AG09319 (cell line): ENCODE measurements at regions not wholly inside any gene's neighbourhood (a gene's known extent, or its start where the extent isn't known, plus 50 kb on each side); places are given as distances from the start of the nearest gene placed in this dataset.

Source experiments
- DNase-seq: peaks from one replicate; pipeline ENCODE4 v3.0.0-alpha.2; 2010; ENCODE audit warnings: low read depth; ENCODE audit errors: extremely low read depth
- TF ChIP-seq, protein P1 (sequence below): IDR thresholded peaks from 2 replicates; pipeline ENCODE4 v1.5.1; 2011; ENCODE audit warnings: low read depth, mild to moderate bottlenecking, inconsistent platforms, low read length, moderate library complexity

DNA sequence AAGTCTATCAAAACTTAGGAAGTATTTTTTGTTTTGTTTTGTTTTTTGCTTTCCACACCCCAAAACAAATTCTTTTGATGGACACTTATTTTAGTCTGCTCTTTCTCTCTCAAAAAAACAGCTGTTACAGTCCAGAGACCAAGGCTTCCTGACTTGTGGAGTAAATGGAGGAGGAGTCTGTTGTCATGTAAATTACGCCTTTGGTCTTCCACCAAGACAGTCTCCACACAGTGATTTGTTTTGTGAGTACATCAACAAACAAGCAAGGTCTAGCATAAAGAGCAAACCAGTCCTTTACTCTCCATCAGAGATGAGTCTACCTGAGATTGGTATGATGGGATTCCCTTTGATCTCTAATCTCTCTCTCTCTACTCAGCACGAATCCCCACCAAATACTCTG is 588.0 kb upstream of the ARID1B start:
- no peak for DNase-seq
- TF ChIP-seq, protein P1, sequence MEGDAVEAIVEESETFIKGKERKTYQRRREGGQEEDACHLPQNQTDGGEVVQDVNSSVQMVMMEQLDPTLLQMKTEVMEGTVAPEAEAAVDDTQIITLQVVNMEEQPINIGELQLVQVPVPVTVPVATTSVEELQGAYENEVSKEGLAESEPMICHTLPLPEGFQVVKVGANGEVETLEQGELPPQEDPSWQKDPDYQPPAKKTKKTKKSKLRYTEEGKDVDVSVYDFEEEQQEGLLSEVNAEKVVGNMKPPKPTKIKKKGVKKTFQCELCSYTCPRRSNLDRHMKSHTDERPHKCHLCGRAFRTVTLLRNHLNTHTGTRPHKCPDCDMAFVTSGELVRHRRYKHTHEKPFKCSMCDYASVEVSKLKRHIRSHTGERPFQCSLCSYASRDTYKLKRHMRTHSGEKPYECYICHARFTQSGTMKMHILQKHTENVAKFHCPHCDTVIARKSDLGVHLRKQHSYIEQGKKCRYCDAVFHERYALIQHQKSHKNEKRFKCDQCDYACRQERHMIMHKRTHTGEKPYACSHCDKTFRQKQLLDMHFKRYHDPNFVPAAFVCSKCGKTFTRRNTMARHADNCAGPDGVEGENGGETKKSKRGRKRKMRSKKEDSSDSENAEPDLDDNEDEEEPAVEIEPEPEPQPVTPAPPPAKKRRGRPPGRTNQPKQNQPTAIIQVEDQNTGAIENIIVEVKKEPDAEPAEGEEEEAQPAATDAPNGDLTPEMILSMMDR: no peak

DNA sequence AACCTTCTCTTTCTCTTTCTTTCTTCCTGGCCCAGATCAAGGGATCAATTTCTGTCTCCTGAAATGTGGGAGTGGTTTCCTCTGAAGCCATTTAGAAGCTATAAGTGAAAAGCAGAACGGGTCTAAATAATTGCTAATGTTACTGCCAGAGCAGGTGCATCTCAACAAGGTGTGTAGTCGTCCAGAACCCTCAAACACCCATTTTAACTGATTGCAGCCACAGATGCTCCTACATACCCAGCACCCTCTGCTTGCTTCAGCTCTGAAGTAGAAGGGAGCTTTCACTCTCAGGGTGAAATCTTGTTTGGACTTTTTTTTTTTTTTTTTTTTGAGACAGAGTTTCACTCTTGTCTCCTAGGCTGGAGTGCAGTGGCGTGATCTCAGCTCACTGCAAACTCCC is 592.1 kb upstream of the ARID1B start:
- no peak for DNase-seq
- TF ChIP-seq, protein P1: no peak

DNA sequence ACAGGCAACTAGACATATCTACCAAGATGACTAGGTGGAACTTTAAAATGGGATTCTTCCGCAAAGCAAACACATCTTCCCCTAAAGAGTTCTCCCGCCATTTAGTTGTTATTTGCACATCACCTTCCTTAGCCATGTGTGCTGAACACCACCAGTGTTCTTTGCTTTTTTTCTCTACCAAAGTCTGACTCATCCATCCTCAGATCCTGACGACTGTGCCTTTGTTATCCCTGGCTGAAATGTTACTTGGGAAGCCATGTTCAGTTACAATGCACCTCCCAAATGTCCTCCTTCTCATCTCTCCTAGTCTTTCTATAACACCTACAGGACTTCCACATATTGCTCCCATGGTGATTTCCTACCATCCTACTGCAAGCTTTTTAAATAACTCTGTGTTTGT is 593.5 kb upstream of the ARID1B start:
- TF ChIP-seq, protein P1: no peak
- DNase-seq: no peak

DNA sequence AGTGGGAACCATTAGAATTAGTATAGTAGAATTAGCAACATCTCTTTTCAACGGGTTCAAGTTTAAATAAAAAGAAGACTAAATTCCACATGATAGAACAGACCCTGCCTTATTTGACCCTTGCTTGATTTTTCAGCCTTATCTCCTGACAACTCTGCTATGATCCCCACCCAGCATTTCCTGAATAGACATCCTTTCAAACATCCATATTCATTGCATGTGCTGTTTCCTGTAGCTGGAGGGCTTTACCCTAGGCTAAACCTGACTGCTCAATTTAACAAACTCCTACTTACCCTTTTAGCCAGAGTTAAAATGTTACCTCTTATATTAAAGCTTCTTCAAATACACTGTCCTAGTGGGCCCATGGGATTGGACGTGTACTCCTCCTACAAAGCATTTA is 594.8 kb upstream of the ARID1B start:
- TF ChIP-seq, protein P1: no peak
- no peak for DNase-seq

DNA sequence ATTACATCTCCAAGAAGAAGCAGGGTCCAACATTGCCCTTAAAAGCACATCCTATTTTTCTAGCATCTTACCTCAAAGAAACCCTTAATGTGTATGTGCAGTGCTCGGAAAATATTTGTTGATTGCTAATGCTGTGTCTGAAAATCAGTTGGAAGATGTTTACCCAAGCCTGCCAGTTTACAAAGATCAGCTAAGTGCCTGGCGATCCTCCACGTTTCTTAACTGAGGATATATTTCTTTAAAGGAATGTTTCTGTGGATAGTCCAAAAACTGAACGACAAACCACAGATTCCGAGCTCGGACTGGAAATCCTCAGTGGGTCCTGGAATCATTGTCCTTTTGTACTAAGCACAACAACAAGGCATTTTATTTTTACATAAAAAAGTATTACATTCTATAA is 595.7 kb upstream of the ARID1B start:
- DNase-seq: no peak

DNA sequence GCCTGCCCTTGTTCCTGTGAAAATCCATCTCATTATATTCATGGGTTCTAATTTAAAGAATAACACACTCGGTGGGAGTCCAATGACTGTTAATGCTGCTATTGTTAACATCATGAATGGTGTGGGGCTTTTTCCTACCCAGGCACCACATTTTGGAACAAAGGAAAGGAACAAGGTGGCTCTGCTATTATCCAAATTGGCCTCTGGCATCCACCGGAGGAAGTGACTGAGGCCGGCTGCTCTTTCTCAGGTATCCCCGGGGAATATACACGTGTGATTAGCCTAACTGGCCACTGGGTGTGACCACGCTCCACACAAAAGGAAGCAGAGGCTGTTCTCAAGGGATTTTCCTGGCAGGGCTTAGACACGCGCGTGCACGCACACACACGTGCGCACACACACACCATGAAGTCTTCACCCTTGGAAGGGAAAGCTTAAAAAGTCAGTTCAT is 601.2 kb upstream of the ARID1B start:
- TF ChIP-seq, protein P1: no peak
- DNase-seq: no peak

More for the DNA sequence above, 595.7 kb upstream of the ARID1B start:
- TF ChIP-seq, protein P1: no peak

DNA sequence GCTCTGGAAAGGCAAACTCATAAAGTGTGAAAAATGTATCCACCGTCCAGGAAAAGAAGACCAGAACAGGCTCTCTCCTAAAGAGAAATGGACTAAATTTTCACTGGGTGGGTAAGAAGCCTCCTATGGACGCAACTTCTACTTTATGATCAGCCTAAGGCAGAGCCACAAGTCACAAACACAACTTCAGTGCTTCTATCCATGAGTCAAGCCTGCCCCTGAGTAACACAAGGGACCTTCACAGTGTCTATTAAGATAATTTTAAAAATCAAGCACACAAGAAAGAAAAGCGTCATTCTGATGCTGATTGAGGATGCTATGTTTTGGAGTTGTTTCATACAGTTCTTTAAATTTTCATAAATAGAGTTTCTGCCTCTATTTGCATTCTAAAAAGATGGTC is 601.7 kb upstream of the ARID1B start:
- TF ChIP-seq, protein P1: no peak
- no peak for DNase-seq
